HG03108 (cell line): ENCODE measurements at regions not wholly inside any gene's neighbourhood (a gene's known extent, or its start where the extent isn't known, plus 50 kb on each side); places are given as distances from the start of the nearest gene placed in this dataset.
"Not testable (repeated sequence)": the region's sequence is repeated elsewhere in the genome, so short reads cannot be mapped to it uniquely, and the experiment has no call there.

Source experiments
- ATAC-seq: cut with Tn5 transposase; IDR thresholded peaks from one replicate; pipeline ENCODE4 v1.9.1; 2021; ENCODE audit warnings: moderate library complexity; ENCODE audit not compliant: unreplicated experiment

GRCh38 chr2:242063850-242064249 lies 194.3 kb downstream of the RTP5 start:
- ATAC-seq, result no peak

- ATAC-seq, result no peak
These were observed 195.1 kb downstream of the RTP5 start for GRCh38 chr2:242064364-242065250.

DNA sequence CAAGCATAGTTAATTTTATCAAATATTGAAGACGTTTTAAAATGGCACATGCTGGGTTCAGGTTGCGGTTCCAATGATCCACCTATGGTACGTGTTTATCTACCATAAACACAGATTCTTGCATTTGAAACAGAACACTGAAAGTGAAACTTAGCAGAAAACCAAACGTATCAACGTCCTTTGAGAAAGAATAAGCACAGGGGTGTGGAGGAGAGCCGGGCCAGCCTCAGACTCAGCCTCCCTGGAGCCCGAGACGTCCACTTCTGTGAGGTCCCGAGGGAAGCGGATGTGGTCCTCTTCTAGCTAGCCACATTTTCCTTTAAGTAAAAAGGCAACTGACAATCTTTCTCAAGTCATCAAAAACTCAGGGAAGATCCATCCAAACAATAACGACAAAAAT lies 195.9 kb downstream of the RTP5 start:
- ATAC-seq, result no peak

- no peak for ATAC-seq
These were observed 199.5 kb downstream of the RTP5 start for GRCh38 chr2:242069018-242069417.

DNA sequence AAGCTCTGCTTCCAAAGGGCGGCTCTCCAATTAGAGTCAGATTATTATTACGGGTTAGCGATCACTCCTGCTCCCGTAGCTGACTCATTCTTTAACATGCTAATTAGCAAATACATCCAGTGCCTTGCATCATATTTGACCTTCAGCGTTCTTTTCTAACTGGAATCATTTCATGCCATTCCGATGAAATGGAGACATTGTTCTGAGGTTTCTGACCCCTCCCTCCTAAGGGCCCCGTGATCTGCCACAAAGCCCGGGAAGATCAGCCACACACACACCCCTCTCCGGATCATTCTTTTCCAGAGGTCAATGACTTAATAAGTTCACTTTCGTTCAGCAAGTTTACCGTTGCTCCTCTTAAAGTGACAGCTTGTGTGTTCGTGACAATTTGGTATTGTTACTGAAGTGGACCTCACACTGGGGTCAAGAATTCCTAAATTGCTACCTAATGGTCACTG lies 200.4 kb downstream of the RTP5 start:
- not testable (repeated sequence) for ATAC-seq

DNA sequence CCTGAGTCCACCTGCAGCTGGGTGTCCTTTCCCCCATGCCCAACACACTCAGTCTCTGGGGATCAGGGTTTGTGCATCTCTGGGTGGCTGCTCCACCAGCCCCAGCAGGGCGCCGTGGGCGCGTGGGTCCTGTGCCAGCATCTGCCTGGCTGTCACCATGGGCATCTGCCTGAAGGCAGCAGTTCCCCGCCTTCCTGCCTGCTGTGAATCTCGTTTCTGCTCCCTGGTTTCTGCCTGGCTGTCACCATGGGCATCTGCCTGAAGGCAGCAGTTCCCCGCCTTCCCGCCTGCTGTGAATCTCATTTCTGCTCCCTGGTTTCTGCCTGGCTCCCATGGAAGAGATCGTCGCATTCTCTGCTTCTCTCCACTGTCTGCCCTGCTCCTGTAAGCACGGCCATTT lies 201.2 kb downstream of the RTP5 start:
- ATAC-seq, result not testable (repeated sequence)

- ATAC-seq, result not testable (repeated sequence)
These were observed 201.8 kb downstream of the RTP5 start for GRCh38 chr2:242071377-242071776.

GRCh38 chr2:242071936-242072335 lies 202.4 kb downstream of the RTP5 start:
- not testable (repeated sequence) for ATAC-seq

GRCh38 chr2:242075168-242075567 lies 205.6 kb downstream of the RTP5 start:
- ATAC-seq, result no peak

- no peak for ATAC-seq
These were observed 206.2 kb downstream of the RTP5 start for GRCh38 chr2:242075696-242076095.

- not testable (repeated sequence) for ATAC-seq
These were observed 206.7 kb downstream of the RTP5 start for GRCh38 chr2:242076184-242076583.

DNA sequence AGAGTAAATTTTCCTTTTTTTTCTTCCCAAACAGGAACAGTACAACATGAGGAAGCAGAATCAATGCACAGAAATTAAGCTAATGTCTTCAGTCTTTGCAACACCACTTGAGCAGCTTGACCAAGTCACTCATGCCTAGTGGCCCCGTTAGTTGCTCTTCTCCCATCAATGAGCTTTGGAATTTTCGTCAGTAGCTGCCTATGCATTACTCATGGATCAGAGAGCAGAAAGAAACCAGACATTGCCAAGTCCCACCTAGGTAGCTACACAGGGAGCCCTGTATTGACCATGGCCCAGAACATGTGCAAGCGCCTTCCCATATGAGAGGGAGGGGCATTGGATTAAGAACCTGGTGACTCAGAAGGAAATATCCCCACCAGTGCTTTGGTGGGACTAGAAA lies 208.9 kb downstream of the RTP5 start:
- not testable (repeated sequence) for ATAC-seq

DNA sequence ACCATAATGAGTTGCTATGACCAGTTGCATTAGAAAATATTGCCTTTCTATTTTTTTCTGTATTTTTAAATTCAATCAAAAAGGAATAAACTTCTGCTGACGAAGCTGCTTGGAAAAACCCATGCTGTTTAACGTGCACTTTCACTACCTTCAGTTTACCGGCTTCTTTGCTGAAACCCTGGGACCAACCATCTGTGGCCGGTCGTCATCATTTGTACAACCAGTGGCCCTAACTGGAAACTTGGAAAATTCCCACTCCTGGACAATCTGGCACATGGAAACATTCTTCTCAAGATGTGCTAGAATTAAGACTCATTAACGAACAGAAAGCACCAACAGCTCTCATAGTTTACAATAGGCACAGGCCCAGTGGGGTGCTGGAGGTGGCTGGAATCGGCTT lies 210.3 kb downstream of the RTP5 start:
- not testable (repeated sequence) for ATAC-seq

DNA sequence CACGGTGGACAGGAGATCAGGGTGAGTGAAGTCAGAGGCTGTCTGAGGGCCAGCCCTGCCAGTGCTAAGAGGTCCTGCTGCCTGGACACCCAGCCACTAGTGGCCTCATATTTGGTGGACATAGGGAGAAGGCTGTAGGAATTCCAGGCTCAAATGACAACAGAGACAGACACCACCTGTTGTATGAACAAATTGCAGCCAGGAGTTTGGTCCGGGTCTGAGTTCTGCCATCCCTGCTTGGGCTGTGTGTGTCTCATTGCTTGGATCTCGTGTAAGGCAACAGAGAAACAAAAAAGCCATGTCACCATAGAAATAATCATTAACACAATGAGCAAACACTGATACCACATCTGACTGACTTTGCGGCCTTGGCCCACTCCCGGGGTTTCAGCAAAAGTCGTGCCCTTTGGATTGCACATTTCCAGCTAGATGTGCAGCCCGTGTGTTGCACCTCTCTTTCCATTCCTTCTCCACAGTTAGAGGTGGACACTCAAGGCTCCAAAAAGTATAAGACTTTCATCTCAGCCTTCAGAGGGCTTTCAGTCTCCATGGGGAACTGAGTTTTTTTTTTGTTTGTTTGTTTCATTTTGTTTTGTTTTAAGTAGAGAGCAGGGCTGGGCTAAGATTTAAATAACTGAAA lies 211.2 kb downstream of the RTP5 start:
- not testable (repeated sequence) for ATAC-seq

DNA sequence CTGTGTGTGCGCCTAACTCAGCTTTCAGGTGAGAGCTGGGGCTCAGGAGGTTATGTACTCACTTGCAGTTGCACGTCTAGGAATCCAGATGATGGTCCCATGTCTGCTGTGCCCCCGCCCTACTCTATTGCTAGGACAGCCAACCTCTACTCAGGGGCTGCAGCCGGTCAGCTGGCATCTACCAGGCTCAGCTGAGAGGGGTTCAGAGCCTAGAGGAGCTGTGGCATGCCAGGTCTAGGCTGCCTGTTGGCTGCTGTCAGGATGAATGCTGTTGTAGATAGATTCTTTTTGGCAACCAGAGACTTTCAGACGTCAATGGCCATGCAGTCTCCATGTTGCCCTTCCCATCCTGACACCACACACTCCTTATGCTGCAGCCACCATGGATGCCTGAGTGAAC lies 214.5 kb downstream of the RTP5 start:
- not testable (repeated sequence) for ATAC-seq

GRCh38 chr2:242085024-242085674 lies 215.6 kb downstream of the RTP5 start:
- ATAC-seq, result peak; percentile 23

DNA sequence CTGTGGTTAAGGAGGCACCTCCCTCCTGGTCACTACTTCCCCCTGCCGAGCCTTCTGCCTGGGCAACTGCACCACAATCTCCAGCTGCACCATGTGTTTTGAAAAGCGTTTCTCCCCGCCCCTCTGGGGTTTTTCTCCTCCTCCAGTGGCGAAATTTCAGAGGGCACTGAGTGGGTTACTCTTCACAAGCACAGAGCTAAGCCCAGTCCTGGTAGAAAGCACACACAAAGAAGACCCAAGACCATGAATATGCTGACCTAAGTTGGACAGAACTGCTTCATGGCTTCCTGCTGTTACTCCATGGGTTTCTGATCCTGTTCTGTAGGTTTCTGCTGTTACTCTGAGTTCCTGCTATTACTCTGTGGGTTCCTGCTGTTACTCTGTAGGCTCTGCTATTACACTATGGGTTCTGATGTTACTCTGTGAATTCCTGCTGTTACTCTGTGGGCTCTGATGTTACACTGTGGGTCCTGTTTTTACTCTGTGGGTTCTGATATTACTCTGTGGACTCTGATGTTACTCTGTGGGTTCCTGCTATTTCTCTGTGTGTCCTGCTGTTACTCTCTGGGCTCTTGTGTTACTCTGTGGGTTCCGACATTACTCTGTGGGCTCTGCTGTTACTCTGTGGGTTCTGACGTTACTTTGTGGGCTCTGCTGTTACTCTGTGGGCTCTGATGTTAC lies 216.6 kb downstream of the RTP5 start:
- ATAC-seq, result peak; percentile 28

GRCh38 chr2:242088044-242088443 lies 218.5 kb downstream of the RTP5 start:
- peak; percentile 22 for ATAC-seq

GRCh38 chr2:242088471-242089212 lies 219.1 kb downstream of the RTP5 start:
- ATAC-seq, result peak; percentile 80

GRCh38 chr2:242089213-242089549 lies 219.7 kb downstream of the RTP5 start:
- not testable (repeated sequence) for ATAC-seq
